Mesothelial cell of epicardium (in vitro differentiated cells): ENCODE measurements at regions not wholly inside any gene's neighbourhood (a gene's known extent, or its start where the extent isn't known, plus 50 kb on each side); places are given as distances from the start of the nearest gene placed in this dataset.

ENCODE experiments used
- DNase-seq, 2 experiments: peaks; one replicate each; pipeline ENCODE4 v3.0.0; 2021; ENCODE audit warnings: low spot score in 2 of 2; ENCODE audit not compliant: unreplicated experiment in 2 of 2
- H3K27ac Mint-ChIP-seq: 2 replicates; pipeline ENCODE4 v1.8.0; 2021; ENCODE audit warnings: mixed read lengths
- H3K27me3 Mint-ChIP-seq: 2 replicates; pipeline ENCODE4 v1.8.0; 2021; ENCODE audit warnings: low read depth, mixed read lengths
- H3K36me3 Mint-ChIP-seq: 2 replicates; pipeline ENCODE4 v1.8.0; 2021; ENCODE audit warnings: mixed read lengths
- H3K4me1 Mint-ChIP-seq: 2 replicates; pipeline ENCODE4 v1.8.0; 2021; ENCODE audit warnings: mixed read lengths
- H3K4me3 Mint-ChIP-seq: 2 replicates; pipeline ENCODE4 v1.8.0; 2021; ENCODE audit warnings: mild to moderate bottlenecking, moderate library complexity, mixed read lengths
- H3K9me3 Mint-ChIP-seq: 2 replicates; pipeline ENCODE4 v1.8.0; 2021; ENCODE audit warnings: mixed read lengths
- TF ChIP-seq, protein P1 (sequence below): fragments of 200-600 bp; sonication (generic); IDR thresholded peaks from one replicate; pipeline ENCODE4 v1.5.0; 2021; ENCODE audit warnings: antibody characterized with exemption; ENCODE audit not compliant: unreplicated experiment

GRCh38 chr2:237271698-237272652 is 142.0 kb downstream of the COL6A3 start:
- DNase-seq: no peak
- Mint-ChIP-seq H3K27ac (peak overlapping the region; percentile 4), H3K4me3 (no peak overlapping the region)

More at GRCh38 chr2:237271698-237272652, 142.0 kb downstream of the COL6A3 start:
- Mint-ChIP-seq H3K36me3 (peaks cover 2% of the 10 kb centered on the region), H3K27me3 (no peaks in the 10 kb centered on the region), H3K4me1 (peaks cover 21% of the 10 kb centered on the region), H3K9me3 (peaks cover 3% of the 10 kb centered on the region)
- TF ChIP-seq, protein P1, sequence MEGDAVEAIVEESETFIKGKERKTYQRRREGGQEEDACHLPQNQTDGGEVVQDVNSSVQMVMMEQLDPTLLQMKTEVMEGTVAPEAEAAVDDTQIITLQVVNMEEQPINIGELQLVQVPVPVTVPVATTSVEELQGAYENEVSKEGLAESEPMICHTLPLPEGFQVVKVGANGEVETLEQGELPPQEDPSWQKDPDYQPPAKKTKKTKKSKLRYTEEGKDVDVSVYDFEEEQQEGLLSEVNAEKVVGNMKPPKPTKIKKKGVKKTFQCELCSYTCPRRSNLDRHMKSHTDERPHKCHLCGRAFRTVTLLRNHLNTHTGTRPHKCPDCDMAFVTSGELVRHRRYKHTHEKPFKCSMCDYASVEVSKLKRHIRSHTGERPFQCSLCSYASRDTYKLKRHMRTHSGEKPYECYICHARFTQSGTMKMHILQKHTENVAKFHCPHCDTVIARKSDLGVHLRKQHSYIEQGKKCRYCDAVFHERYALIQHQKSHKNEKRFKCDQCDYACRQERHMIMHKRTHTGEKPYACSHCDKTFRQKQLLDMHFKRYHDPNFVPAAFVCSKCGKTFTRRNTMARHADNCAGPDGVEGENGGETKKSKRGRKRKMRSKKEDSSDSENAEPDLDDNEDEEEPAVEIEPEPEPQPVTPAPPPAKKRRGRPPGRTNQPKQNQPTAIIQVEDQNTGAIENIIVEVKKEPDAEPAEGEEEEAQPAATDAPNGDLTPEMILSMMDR: no peak
